Osteoblast (primary cell): ENCODE measurements at regions not wholly inside any gene's neighbourhood (a gene's known extent, or its start where the extent isn't known, plus 50 kb on each side); places are given as distances from the start of the nearest gene placed in this dataset.

Experiments used
- DNase-seq: peaks from one replicate; pipeline ENCODE4 v3.0.0; 2011; ENCODE audit warnings: low spot score, mixed read lengths; ENCODE audit not compliant: insufficient read length; ENCODE audit errors: missing footprints
- H2AFZ ChIP-seq: 2 replicates; pipeline ENCODE4 v1.6.0; 2011; ENCODE audit warnings: mild to moderate bottlenecking, low read length
- H3K27ac ChIP-seq: 2 replicates; pipeline ENCODE4 v1.5.1; 2011; ENCODE audit warnings: mild to moderate bottlenecking, low read depth, low read length, moderate library complexity
- H3K27me3 ChIP-seq: 2 replicates; pipeline ENCODE4 v1.6.0; 2012; ENCODE audit warnings: mild to moderate bottlenecking, control low read depth, inconsistent platforms, low read length, moderate library complexity; ENCODE audit not compliant: insufficient read depth
- H3K36me3 ChIP-seq: 2 replicates; pipeline ENCODE4 v1.5.1; 2011; ENCODE audit warnings: mild to moderate bottlenecking, low read length, control low read depth, moderate library complexity; ENCODE audit not compliant: insufficient read depth
- H3K4me1 ChIP-seq: 2 replicates; pipeline ENCODE4 v1.5.1; 2011; ENCODE audit warnings: mild to moderate bottlenecking, low read length, control low read depth, moderate library complexity; ENCODE audit not compliant: insufficient read depth
- H3K4me2 ChIP-seq: 2 replicates; pipeline ENCODE4 v1.6.0; 2011; ENCODE audit warnings: mild to moderate bottlenecking, low read length; ENCODE audit not compliant: insufficient read depth
- H3K4me3 ChIP-seq: fragments of 200-600 bp; sonication (generic); 3 replicates; pipeline ENCODE4 v1.5.1; 2012; ENCODE audit warnings: mild to moderate bottlenecking, low read length, inconsistent platforms; ENCODE audit not compliant: insufficient read depth
- H3K79me2 ChIP-seq: 2 replicates; pipeline ENCODE4 v1.6.0; 2012; ENCODE audit warnings: mild to moderate bottlenecking, low read length, control low read depth, inconsistent platforms; ENCODE audit not compliant: insufficient read depth
- H3K9me3 ChIP-seq: 2 replicates; pipeline ENCODE4 v1.5.1; 2011; ENCODE audit warnings: low read depth, low read length, control low read depth
- H4K20me1 ChIP-seq: 2 replicates; pipeline ENCODE4 v1.6.0; 2012; ENCODE audit warnings: mild to moderate bottlenecking, low read length, control low read depth; ENCODE audit not compliant: insufficient read depth
- TF ChIP-seq, protein P1 (sequence below): IDR thresholded peaks from 2 replicates; pipeline ENCODE4 v1.5.1; 2011; ENCODE audit warnings: mild to moderate bottlenecking, low read depth, low read length, moderate library complexity; ENCODE audit errors: extremely low read depth

DNA sequence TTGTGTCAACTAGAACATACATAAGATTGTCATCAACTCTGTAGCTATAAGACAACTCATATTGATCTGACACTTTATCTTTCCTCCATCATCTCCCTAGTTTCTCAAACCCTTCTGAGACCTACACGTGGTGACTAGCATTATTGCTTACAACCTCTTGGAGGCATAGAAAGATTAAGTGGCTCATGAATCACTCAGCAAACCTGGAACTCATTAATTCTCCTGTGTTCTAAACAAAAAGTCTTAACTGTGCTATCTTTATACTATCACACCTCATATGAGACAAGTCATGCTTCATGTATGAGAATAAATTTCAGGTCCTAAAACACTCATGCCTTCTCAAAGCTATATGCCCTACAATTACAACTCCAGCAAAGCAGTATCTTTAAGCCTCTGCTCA lies 408.6 kb upstream of the SYT1 start:
- no peak overlapping the region for H3K4me2 ChIP-seq
- no peaks in the 10 kb centered on the region for H3K9me3 ChIP-seq
- no peaks in the 10 kb centered on the region for H3K36me3 ChIP-seq
- no peaks in the 10 kb centered on the region for H3K27me3 ChIP-seq
- H4K20me1 ChIP-seq = no peaks in the 10 kb centered on the region
- no peak overlapping the region for H3K27ac ChIP-seq
- no peak overlapping the region for H2AFZ ChIP-seq
- TF ChIP-seq, protein P1, sequence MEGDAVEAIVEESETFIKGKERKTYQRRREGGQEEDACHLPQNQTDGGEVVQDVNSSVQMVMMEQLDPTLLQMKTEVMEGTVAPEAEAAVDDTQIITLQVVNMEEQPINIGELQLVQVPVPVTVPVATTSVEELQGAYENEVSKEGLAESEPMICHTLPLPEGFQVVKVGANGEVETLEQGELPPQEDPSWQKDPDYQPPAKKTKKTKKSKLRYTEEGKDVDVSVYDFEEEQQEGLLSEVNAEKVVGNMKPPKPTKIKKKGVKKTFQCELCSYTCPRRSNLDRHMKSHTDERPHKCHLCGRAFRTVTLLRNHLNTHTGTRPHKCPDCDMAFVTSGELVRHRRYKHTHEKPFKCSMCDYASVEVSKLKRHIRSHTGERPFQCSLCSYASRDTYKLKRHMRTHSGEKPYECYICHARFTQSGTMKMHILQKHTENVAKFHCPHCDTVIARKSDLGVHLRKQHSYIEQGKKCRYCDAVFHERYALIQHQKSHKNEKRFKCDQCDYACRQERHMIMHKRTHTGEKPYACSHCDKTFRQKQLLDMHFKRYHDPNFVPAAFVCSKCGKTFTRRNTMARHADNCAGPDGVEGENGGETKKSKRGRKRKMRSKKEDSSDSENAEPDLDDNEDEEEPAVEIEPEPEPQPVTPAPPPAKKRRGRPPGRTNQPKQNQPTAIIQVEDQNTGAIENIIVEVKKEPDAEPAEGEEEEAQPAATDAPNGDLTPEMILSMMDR = no peak
- no peaks in the 10 kb centered on the region for H3K79me2 ChIP-seq
- H3K4me1 ChIP-seq = no peaks in the 10 kb centered on the region
- H3K4me3 ChIP-seq = no peak overlapping the region
- DNase-seq = no peak

DNA sequence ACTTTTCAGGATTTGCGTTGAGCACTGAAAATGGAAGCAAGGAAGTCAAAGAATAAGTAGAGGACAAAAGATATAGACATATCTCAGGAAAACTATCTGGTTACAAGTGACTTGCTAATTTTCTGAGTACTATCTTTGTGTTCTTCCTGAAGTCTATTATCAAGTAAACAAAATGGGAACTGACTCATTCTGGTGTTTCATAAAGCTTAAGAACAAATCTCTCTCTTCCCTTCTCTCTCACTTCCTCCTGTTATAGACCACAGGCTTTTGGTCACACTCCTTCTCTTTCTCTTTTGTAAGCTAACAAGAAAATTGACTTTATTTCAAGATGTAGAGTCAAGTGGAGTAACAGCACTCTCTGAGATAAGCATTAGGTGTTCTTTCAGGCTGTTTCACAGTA lies 406.6 kb upstream of the SYT1 start:
- Histone ChIP-seq H3K4me3 (no peak overlapping the region), H3K36me3 (no peaks in the 10 kb centered on the region), H4K20me1 (no peaks in the 10 kb centered on the region), H3K4me2 (no peak overlapping the region), H3K27ac (no peak overlapping the region), H3K79me2 (no peaks in the 10 kb centered on the region), H2AFZ (no peak overlapping the region), H3K27me3 (no peaks in the 10 kb centered on the region), H3K9me3 (no peaks in the 10 kb centered on the region), H3K4me1 (no peaks in the 10 kb centered on the region)
- TF ChIP-seq, protein P1 = no peak
- no peak for DNase-seq

DNA sequence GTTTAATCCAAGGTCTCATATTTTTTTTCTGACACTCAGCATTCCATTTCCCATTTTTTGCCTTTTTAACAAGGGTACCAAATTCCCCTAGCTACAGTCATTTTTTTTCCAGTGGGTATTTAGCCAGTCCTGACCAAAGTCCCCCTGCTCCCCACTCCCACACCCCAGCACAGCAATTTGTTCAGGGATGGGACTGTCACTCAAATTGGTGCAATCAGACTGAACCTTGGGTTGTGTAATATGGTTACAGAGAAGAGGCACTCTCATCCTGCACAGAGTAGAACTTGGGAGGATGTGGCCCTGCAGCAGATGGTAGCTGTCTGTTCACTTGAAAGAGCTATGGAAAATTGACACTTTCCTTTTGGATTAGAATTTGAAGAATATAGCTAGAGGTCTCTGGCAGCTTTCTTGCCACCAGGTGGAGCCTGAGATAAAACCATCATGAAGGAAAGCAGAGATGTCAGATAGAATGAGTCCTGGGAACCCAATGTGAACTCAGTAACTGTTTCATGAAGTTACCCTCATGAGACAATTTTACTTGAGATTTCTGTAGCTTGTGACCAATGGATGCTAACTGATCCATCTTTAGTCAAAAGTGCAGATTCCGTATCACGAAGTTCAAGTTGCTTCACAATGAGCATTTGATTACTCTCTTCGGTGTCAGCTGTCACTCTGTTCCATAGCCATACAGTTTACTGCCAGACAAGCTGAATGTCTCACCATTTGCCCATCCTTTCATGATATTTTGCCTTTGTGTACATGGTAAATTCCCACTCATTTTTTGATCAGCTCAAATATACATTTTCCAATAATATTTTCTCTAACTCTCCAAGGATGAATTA lies 394.0 kb upstream of the SYT1 start:
- TF ChIP-seq, protein P1 = peak; percentile 66
- Histone ChIP-seq H3K4me3 (no peak overlapping the region), H3K4me1 (no peaks in the 10 kb centered on the region), H3K4me2 (no peak overlapping the region), H3K9me3 (no peaks in the 10 kb centered on the region), H3K27ac (no peak overlapping the region), H4K20me1 (no peaks in the 10 kb centered on the region), H3K79me2 (no peaks in the 10 kb centered on the region), H2AFZ (no peak overlapping the region), H3K36me3 (no peaks in the 10 kb centered on the region), H3K27me3 (no peaks in the 10 kb centered on the region)
- peak; percentile 1 for DNase-seq

DNA sequence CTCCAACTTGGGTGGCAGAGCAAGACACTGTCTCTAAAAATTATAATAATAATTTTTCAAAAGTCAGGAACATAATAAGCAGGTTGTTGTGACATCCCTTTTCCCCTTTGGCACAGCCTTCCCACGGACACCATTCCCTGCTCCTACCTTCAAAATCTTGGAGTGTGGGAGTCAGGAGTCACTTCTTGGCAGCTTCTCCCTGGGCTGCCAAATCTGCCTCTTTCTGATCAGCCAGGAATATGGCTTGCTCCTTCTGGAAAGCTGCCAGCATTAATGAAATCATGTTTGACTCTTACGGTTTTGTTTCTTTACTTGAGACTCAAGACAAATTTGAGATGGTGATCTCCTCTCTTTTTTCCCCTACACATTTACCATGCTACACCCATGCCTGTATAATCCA lies 391.4 kb upstream of the SYT1 start:
- DNase-seq = no peak
- TF ChIP-seq, protein P1 = no peak

More for the DNA sequence above, 391.4 kb upstream of the SYT1 start:
- H3K27me3 ChIP-seq = peaks cover 6% of the 10 kb centered on the region
- no peak overlapping the region for H3K4me3 ChIP-seq
- H4K20me1 ChIP-seq = no peaks in the 10 kb centered on the region
- H3K36me3 ChIP-seq = no peaks in the 10 kb centered on the region
- H3K27ac ChIP-seq = no peak overlapping the region
- H2AFZ ChIP-seq = no peak overlapping the region
- H3K79me2 ChIP-seq = no peaks in the 10 kb centered on the region
- no peak overlapping the region for H3K4me2 ChIP-seq
- H3K9me3 ChIP-seq = no peaks in the 10 kb centered on the region
- H3K4me1 ChIP-seq = no peaks in the 10 kb centered on the region
